GM12891 (cell line): ENCODE measurements at regions not wholly inside any gene's neighbourhood (a gene's known extent, or its start where the extent isn't known, plus 50 kb on each side); places are given as distances from the start of the nearest gene placed in this dataset.

Experiments
- PAX5 ChIP-seq: IDR thresholded peaks from 2 replicates; pipeline ENCODE4 v1.6.1; 2011; ENCODE audit warnings: low read length, moderate library complexity, mild to moderate bottlenecking; ENCODE audit not compliant: insufficient read depth, severe bottlenecking
- POLR2A ChIP-seq: IDR thresholded peaks from 2 replicates; pipeline ENCODE4 v1.6.1; 2011; ENCODE audit warnings: low read depth, low read length, control low read depth
- POLR2AphosphoS5 ChIP-seq: IDR thresholded peaks from 2 replicates; pipeline ENCODE4 v1.6.1; 2011; ENCODE audit warnings: low read depth, low read length, control low read depth
- POU2F2 ChIP-seq: IDR thresholded peaks from 2 replicates; pipeline ENCODE4 v1.6.1; 2011; ENCODE audit warnings: low read depth, mild to moderate bottlenecking, control low read depth, low read length, moderate library complexity
- SPI1 ChIP-seq: IDR thresholded peaks from 2 replicates; pipeline ENCODE4 v1.6.1; 2011; ENCODE audit warnings: low read depth, low read length, control low read depth
- TAF1 ChIP-seq: IDR thresholded peaks from 2 replicates; pipeline ENCODE4 v1.6.1; 2011; ENCODE audit warnings: low read depth, low read length, control low read depth

DNA sequence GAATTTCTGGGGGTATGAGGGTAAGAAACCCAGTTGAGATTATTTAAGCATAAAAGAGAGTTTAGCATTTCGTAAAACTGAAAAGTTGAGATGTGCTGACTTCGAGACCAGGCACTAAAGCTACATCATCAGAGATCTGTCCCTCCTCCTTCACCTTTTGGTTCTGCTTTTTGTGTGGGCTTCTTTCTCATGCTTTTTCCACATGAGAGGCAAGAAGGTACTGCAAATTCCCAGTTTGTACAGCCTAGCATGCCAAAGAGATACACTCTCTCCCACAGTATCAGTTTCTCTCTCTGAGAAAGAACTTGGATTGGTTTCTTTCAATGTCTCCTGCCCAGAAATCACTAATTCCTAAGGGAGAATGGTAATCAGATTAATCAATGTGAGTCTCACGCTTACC, 584.7 kb downstream of the SEMA5A start:
- TF ChIP-seq POLR2AphosphoS5: no peak
- no peak for TF ChIP-seq POLR2A
- no peak for TF ChIP-seq TAF1
- no peak for TF ChIP-seq PAX5
- no peak for TF ChIP-seq POU2F2
- TF ChIP-seq SPI1: no peak
